GM19043 (cell line): ENCODE measurements at regions not wholly inside any gene's neighbourhood (a gene's known extent, or its start where the extent isn't known, plus 50 kb on each side); places are given as distances from the start of the nearest gene placed in this dataset.

Experiments used
- ATAC-seq: cut with Tn5 transposase; IDR thresholded peaks from one replicate; pipeline ENCODE4 v1.9.1; 2021; ENCODE audit warnings: low read depth; ENCODE audit not compliant: unreplicated experiment

DNA sequence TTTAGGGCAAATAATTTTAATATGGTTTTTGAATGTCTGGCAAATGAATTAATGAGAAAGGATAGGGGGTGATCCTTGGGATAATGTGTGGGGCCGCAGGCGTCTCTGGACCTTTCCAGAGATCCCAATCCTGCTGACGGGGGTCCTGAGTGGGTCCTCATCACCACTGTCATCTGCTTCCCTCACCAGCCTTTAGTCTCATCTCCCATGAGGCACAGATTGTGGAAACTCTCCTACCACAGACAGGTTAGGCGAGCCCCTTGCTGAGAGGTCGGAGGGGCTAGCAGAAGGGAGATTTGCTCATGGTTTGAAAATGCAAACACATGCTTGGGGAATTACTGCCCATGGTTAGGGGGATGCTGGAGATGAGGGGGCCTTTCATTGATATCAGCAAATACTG lies 484.6 kb downstream of the RPS24 start:
- ATAC-seq = no peak

DNA sequence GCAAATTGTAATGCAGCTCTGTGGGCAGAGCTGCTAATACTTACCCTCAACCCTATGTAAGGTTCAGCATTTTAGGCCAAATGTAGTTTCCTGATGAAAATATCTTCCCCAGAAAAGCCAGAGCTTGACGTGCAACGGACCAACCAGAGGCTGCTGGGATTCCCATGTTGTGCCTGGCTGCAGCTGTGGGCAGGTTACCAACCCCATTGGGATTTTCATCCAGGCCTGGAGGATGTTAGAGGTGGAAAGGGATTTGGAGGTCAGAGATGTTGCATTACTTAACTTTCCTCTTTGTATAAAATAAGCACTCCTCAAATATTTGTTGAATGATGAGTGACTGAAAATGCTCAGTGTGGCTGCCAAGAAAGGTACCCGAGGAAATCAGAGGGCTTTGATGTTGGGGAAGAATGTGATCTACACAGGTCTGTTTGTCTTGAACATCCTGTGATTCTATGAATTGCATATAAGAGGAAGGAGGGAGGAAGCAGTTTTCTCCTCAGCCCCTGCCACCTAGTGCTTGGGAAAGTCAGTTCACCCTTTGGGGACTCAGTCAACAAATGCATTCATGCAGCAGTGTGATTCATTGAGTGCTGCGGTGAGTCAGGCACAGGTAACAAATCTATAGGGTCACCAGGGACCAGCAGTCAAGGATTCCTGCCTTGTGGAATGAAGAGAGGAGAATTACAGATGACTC lies 487.2 kb downstream of the RPS24 start:
- ATAC-seq = no peak

DNA sequence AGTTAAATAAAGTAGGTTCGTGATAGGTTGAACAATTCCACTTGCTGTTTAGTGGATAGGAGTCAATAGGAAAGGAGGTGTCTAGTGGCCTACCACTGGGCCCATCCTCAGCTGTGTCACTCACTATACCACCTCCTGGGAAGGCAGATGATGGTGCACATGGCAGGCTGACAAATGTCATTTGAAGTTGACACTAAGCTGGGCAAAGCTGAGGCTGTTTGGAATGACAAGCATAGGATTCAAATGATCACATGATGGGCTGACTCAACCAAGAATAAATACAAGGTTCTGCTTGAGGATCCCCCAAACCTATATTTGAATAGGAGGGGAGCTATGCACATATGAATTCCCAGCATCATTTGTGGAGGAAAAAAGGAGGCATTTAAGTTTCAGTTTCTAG lies 489.8 kb downstream of the RPS24 start:
- no peak for ATAC-seq

- no peak for ATAC-seq
Observed at GRCh38 chr10:78524342-78524741, 490.7 kb downstream of the RPS24 start.

GRCh38 chr10:78524941-78525340 lies 491.3 kb downstream of the RPS24 start:
- no peak for ATAC-seq

DNA sequence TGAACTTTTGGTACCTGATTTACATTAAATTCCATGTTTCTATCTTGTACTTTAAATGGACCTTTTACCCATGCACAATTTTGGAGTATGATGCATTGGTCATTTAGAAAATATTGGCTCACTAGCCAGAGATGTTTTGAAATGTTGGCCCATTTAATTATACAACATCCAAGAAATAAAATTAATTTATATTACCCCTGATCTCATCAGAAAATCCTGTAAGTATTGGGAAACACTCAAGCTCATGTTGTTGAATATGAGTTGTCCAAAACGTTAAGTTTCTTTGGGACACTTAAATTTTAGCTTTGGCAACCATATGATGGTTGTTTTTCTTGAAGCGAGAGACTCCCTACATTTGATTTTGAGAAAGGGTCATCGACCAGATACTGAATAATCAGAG lies 492.7 kb downstream of the RPS24 start:
- no peak for ATAC-seq

- no peak for ATAC-seq
Observed at GRCh38 chr10:78527296-78527695, 493.6 kb downstream of the RPS24 start.

- ATAC-seq = no peak
Observed at GRCh38 chr10:78528749-78529204, 495.1 kb downstream of the RPS24 start.

DNA sequence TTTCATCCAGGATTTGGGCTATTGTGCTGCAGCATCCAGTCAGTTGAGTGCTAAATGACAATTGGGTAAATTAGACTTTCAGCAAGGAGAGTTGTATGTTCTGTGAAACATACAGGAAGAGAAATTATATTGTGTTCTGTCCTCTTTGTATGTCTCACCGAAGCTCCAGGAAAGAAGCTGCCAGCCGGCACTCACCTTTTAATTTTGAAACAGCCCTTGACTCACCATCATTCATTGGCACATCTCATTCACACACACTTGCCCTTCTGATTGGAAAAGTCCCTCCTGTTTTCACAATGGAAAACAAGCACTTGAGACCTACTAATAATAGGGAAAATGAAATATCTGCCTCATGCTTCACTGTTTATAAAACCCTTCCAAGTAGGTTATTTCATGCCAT lies 495.6 kb downstream of the RPS24 start:
- no peak for ATAC-seq

- no peak for ATAC-seq
Observed at GRCh38 chr10:78531088-78531487, 497.4 kb downstream of the RPS24 start.

GRCh38 chr10:78532480-78533042 lies 498.9 kb downstream of the RPS24 start:
- no peak for ATAC-seq

DNA sequence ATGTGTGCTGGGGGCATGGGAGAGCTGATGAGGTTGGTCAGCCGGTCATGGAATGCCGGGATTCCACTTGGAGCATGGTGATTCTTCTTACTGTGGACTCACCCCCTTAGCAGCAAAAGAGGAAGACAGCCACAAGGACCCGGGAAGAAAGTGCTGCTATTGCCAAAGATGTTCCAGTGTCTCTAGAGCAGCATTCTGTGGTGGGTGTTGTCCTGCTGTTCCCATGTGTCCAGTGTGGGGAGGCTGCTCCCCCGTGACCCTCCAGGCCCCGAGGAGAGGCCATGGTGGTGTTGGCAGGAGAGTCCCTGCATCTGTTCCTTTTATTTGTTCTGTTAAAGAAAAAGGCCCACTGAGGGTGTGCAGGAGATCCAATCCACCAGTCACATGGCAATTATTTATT lies 499.4 kb downstream of the RPS24 start:
- no peak for ATAC-seq

DNA sequence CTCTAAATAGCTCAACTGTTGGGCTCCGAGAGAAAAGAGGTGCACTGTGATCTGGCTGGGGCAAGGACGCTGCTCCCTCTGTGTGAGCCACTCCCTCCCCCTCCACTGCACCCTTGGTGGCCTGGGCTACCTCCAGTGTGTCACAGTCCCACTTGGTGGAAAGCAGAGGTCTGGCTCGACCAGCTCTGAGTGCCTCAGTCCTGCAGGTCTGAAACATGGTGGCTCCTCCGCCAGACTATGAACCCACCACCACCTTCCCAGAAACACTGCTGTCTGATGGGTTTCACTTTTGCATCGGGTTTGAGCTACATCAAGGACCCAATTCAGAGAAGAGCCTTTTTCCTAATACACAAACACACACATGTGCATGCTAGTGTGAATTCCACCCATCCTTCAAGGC lies 500.1 kb downstream of the RPS24 start:
- ATAC-seq = no peak

DNA sequence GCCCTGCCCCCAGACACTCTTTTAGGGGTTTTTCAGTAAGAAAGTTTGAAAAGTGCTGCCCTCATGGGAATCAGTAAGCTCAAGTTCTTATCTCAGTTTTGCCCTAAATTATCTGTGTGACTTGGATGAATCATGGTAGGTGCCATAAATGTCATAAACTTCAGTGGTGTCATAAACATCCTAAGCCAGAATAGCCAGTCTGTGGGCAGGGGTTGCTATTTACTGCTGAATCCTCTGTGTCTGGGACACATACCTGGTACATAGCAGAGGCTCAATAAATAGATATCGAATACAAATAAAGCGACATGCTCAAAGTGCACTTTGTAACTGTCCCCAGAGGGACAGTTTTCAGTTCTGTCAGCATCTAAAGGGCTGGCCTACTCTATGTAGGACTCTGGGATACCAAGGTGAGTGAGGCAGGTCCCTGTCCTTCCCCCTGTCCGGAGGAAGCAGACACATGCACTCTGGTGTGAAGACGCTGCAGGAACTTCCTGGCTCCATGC lies 502.1 kb downstream of the RPS24 start:
- no peak for ATAC-seq

- no peak for ATAC-seq
Observed at GRCh38 chr10:78537018-78537417, 503.4 kb downstream of the RPS24 start.

- no peak for ATAC-seq
Observed at GRCh38 chr10:78539247-78539766, 505.6 kb downstream of the RPS24 start.

DNA sequence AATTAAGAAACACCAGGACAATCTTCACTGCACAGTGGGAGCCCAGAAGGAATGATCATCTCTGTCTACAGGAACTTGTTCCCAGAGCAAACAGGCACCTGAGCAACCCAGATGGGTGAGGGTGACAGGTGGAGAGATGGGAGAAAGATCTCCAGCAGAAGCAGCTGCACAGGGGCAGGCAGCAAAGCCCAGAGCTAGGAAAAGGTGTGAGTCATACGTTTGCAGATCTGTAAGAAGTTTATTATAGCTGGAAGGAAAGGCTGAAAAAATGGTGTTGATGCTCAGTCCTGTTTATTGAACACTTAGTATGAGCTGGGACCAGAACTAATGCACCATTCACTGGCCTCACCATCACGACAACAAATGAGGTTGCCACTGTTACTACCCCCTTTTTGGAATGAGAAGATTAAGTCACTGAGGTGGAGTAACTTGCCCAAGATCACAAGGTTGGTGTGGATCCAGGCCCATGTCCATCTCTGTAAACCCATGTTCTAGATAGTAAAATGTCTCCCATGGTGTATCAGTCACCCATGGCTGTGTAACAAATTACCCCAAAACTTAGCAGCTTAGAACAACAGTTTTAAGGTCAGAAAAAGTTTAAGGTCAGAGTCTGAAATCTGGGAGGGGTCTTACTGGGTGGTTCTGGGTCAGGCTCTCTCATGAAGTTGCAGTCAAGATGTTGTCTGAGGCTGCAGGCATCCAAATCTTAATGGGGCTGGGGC lies 506.9 kb downstream of the RPS24 start:
- no peak for ATAC-seq

DNA sequence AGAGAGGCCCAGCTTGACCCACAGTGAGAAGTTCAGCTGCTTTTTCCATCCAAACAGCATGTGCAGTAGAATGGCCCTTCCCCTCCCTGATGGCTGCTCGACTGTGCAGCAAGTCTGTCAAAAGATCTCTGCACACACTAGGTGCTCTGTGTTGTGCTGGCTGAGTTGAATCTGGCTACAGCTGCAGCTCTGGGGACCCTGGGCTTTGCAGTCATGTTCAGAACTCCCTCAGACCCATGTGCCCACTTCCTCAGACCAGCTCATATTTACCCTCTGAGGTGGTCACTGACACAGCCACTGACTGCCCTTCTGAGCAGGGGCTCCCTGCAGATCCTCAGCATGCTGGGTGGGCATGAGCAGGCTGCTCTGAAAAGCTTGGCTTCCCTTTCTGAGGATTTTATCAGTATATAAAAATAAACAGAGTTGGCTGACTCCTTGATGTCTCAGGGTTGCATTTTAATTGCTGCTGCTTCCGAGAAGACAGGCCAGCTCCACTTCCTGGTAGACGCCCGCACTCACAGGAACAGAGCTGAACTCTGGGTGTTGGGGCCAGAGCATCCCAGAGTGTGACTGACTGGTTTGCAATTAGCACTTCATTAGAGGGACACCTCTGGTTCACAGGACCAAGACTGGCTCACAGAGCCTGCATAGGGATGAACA lies 507.9 kb downstream of the RPS24 start:
- no peak for ATAC-seq

- no peak for ATAC-seq
Observed at GRCh38 chr10:78542141-78542489, 508.5 kb downstream of the RPS24 start.

DNA sequence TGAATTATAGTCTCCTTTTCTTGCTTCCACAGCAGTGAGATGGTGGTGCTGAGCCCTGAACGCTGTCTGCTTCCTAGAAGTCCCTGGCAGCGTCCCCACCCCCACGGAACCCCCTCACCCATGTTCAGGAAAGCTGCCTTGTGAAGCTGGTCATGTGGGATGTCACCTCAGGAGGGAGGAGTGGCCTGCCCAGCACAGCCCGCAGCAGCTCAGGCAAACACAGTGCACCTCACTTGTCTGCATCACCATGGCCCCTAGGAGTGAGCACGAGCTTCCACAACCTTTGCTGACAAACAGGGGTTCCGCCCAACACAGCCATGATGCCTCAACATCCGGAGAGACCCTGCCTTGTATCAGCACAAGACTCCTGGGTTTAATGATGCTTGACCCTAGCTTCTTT lies 508.9 kb downstream of the RPS24 start:
- no peak for ATAC-seq
